Effector memory CD8-positive, alpha-beta T cell (primary cell): ENCODE measurements at regions not wholly inside any gene's neighbourhood (a gene's known extent, or its start where the extent isn't known, plus 50 kb on each side); places are given as distances from the start of the nearest gene placed in this dataset.

Experiments
- ATAC-seq: fragments of 150-1000 bp; cut with Tn5 transposase; replicated peaks from 2 replicates; pipeline ENCODE4 v1.10.0; 2021; ENCODE audit warnings: mild to moderate bottlenecking, moderate library complexity
- DNase-seq, 3 experiments: peaks; one replicate each; pipeline ENCODE4 v3.0.0; 2021
- H3K27ac Mint-ChIP-seq, 2 donors: one replicate each; pipeline ENCODE4 v1.8.0; 2022; ENCODE audit warnings: mild to moderate bottlenecking in 2 of 2, mixed read lengths in 2 of 2, moderate library complexity in 2 of 2
- H3K27me3 Mint-ChIP-seq, 2 donors: one replicate each; pipeline ENCODE4 v1.8.0; 2022; ENCODE audit warnings: mixed read lengths in 2 of 2
- H3K36me3 Mint-ChIP-seq: one replicate; pipeline ENCODE4 v1.8.0; 2022; ENCODE audit warnings: mild to moderate bottlenecking, moderate library complexity, mixed read lengths; ENCODE audit not compliant: insufficient read depth
- H3K4me1 Mint-ChIP-seq, 2 donors: one replicate each; pipeline ENCODE4 v1.8.0; 2022; ENCODE audit warnings: low read depth in 2 of 2, mixed read lengths in 2 of 2
- H3K4me3 Mint-ChIP-seq, 2 donors: one replicate each; pipeline ENCODE4 v1.8.0; 2022; ENCODE audit warnings: mild to moderate bottlenecking in 2 of 2, mixed read lengths in 2 of 2, moderate library complexity in 2 of 2
- H3K9me3 Mint-ChIP-seq, 2 donors: one replicate each; pipeline ENCODE4 v1.8.0; 2022; ENCODE audit warnings: mixed read lengths in 2 of 2

GRCh38 chr4:101501421-101501820 is 154.1 kb upstream of the PPP3CA start:
- H3K9me3 Mint-ChIP-seq: no peaks in the 10 kb centered on the region
- no peaks in the 10 kb centered on the region for H3K27me3 Mint-ChIP-seq
- no peaks in the 10 kb centered on the region for H3K4me1 Mint-ChIP-seq
- no peaks in the 10 kb centered on the region for H3K36me3 Mint-ChIP-seq
- H3K4me3 Mint-ChIP-seq: no peak overlapping the region
- ATAC-seq: no peak
- DNase-seq: no peak
- H3K27ac Mint-ChIP-seq: no peak overlapping the region

DNA sequence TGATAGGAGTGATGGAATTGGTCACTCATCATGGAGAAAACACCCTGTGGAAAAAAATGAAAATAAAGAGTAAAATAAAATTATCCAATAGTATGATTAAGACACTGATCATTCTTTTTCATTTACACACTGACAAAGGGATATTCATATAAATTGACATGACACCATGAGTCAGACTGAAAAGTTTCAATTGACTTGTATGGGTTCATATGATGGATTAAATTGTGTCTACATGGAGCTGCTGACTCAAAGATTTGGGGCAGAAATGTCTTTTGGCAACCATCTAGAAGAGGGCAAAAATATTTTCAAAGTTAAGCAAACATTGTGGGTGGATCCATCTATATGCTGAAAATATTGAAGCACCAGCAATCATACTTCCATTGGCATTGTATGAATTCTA is 153.4 kb upstream of the PPP3CA start:
- no peaks in the 10 kb centered on the region for H3K9me3 Mint-ChIP-seq
- no peaks in the 10 kb centered on the region for H3K36me3 Mint-ChIP-seq
- H3K27ac Mint-ChIP-seq: no peak overlapping the region
- no peak overlapping the region for H3K4me3 Mint-ChIP-seq
- no peaks in the 10 kb centered on the region for H3K4me1 Mint-ChIP-seq
- H3K27me3 Mint-ChIP-seq: no peaks in the 10 kb centered on the region
- DNase-seq (no peak), ATAC-seq (no peak)

DNA sequence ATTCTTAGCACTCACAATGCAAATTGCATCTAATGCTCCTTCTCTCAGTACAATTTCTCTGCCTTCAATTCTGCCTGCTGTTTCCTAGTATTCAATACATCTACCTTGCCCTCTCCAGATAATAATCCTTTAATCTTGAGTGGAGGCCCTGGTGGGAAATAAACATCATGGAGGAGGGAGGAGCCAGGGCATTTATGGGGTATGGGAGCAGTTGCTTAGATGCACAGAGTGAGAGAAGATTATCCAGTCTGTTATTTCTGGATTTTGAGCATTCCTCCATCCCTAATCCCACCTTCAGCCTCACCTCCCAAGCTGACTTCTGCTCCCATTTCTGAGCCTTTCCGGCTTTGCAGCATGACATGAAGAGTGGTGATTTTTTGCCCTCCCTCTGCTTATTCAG is 127.9 kb upstream of the PPP3CA start:
- DNase-seq: no peak
- no peak for ATAC-seq
- H3K36me3 Mint-ChIP-seq: no peaks in the 10 kb centered on the region
- H3K27ac Mint-ChIP-seq: no peak overlapping the region
- no peaks in the 10 kb centered on the region for H3K27me3 Mint-ChIP-seq
- no peak overlapping the region for H3K4me3 Mint-ChIP-seq
- no peaks in the 10 kb centered on the region for H3K9me3 Mint-ChIP-seq
- no peaks in the 10 kb centered on the region for H3K4me1 Mint-ChIP-seq

GRCh38 chr4:101471201-101471600 is 123.9 kb upstream of the PPP3CA start:
- peaks cover 10% of the 10 kb centered on the region in 2 donors for H3K27me3 Mint-ChIP-seq
- DNase-seq (no peak), ATAC-seq (no peak)
- no peak overlapping the region for H3K27ac Mint-ChIP-seq
- no peak overlapping the region for H3K4me3 Mint-ChIP-seq
- H3K36me3 Mint-ChIP-seq: no peaks in the 10 kb centered on the region
- no peaks in the 10 kb centered on the region for H3K9me3 Mint-ChIP-seq
- H3K4me1 Mint-ChIP-seq: no peaks in the 10 kb centered on the region

GRCh38 chr4:101464596-101464995 is 117.3 kb upstream of the PPP3CA start:
- no peak overlapping the region for H3K27ac Mint-ChIP-seq
- H3K9me3 Mint-ChIP-seq: no peaks in the 10 kb centered on the region
- DNase-seq: no peak
- no peak overlapping the region for H3K4me3 Mint-ChIP-seq
- ATAC-seq: no peak
- no peaks in the 10 kb centered on the region for H3K36me3 Mint-ChIP-seq
- H3K27me3 Mint-ChIP-seq: peaks cover 10 to 16% of the 10 kb centered on the region in 2 donors
- no peaks in the 10 kb centered on the region for H3K4me1 Mint-ChIP-seq

DNA sequence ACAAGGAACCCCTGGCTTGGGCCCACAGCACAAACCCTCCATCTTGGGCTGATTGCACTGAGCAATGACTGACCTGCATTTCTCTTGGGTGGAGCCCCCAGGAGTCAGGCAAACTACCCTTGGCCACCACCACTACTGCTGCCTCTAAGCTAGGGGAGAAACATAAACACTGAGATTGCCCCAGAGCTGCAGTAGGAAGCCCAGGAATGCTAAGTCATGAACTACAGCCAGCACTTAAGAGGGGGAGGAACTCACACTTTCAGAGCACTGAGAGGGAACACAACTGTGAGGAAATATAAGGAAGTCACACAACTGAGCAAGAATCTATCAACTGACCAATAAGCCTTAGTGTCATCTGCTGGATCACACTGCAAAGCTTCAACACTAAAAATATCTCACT is 111.6 kb upstream of the PPP3CA start:
- H3K27ac Mint-ChIP-seq: no peak overlapping the region
- H3K27me3 Mint-ChIP-seq: peaks cover 16 to 17% of the 10 kb centered on the region in 2 donors
- no peaks in the 10 kb centered on the region for H3K36me3 Mint-ChIP-seq
- DNase-seq (no peak), ATAC-seq (no peak)
- H3K9me3 Mint-ChIP-seq: no peaks in the 10 kb centered on the region
- H3K4me1 Mint-ChIP-seq: no peaks in the 10 kb centered on the region
- H3K4me3 Mint-ChIP-seq: no peak overlapping the region

- no peak for ATAC-seq
- DNase-seq: no peak
- Mint-ChIP-seq H3K36me3 (no peaks in the 10 kb centered on the region), H3K27me3 (peaks cover 16 to 17% of the 10 kb centered on the region in 2 donors), H3K27ac (no peak overlapping the region), H3K4me1 (no peaks in the 10 kb centered on the region), H3K4me3 (no peak overlapping the region), H3K9me3 (no peaks in the 10 kb centered on the region)
Observed at GRCh38 chr4:101458473-101458872, 111.1 kb upstream of the PPP3CA start.

GRCh38 chr4:101451086-101451485 is 103.8 kb upstream of the PPP3CA start:
- no peak overlapping the region for H3K4me3 Mint-ChIP-seq
- no peaks in the 10 kb centered on the region for H3K36me3 Mint-ChIP-seq
- no peak overlapping the region for H3K27ac Mint-ChIP-seq
- peaks cover 0 to 3% of the 10 kb centered on the region in 2 donors for H3K4me1 Mint-ChIP-seq
- DNase-seq (no peak), ATAC-seq (no peak)
- H3K27me3 Mint-ChIP-seq: peaks cover 0 to 11% of the 10 kb centered on the region in 2 donors
- no peaks in the 10 kb centered on the region for H3K9me3 Mint-ChIP-seq

DNA sequence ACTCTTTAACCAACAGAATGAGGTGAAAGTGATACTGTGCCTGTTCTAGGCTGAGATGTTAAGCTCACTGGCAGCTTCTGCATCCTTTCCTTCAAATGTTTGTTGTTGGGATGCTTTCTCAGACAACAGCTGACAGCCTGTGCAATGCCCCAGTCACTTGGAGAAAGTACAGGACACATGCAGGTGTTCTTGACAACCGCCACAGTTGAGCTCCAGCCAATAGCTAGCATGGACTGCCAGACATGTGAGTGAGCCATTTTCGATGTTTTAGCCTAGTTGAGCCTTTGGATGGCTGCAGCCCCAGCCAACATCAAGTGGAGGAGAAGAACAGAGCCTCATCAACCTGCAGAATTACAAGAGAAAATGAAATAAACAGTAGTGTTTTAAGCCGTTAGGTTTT is 94.1 kb upstream of the PPP3CA start:
- DNase-seq: no peak
- Mint-ChIP-seq H3K27ac (no peak overlapping the region), H3K27me3 (no peaks in the 10 kb centered on the region), H3K36me3 (peaks cover 2% of the 10 kb centered on the region), H3K4me1 (no peaks in the 10 kb centered on the region), H3K4me3 (no peak overlapping the region), H3K9me3 (no peaks in the 10 kb centered on the region)
- no peak for ATAC-seq

GRCh38 chr4:101439926-101440325 is 92.6 kb upstream of the PPP3CA start:
- H3K4me3 Mint-ChIP-seq: no peak overlapping the region
- no peaks in the 10 kb centered on the region for H3K4me1 Mint-ChIP-seq
- no peak for DNase-seq
- no peaks in the 10 kb centered on the region for H3K9me3 Mint-ChIP-seq
- no peaks in the 10 kb centered on the region for H3K27me3 Mint-ChIP-seq
- H3K36me3 Mint-ChIP-seq: peaks cover 2% of the 10 kb centered on the region
- H3K27ac Mint-ChIP-seq: no peak overlapping the region
- ATAC-seq: no peak

DNA sequence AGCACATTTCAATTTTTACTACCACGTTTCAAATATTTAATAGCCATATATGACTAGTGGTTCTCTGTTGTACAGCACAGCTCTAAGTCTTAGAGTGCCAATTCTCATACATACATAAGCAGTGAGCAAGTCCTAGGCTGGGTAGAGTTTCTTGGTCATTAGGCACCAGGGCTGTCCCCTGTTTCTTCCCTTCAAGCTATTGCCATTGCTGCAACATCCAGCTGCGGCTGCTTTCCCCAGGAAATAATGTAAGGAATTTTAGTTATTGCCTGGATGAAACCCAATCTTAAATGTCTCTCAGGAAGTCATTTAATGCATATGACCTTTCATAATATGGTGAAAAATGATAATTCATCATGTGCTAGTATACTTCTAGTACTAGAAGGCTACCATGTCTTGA is 74.1 kb upstream of the PPP3CA start:
- no peak for DNase-seq
- Mint-ChIP-seq H3K36me3 (no peaks in the 10 kb centered on the region), H3K4me1 (peaks cover 26 to 31% of the 10 kb centered on the region in 2 donors), H3K9me3 (no peaks in the 10 kb centered on the region), H3K27me3 (no peaks in the 10 kb centered on the region), H3K27ac (no peak overlapping the region), H3K4me3 (no peak overlapping the region)
- no peak for ATAC-seq

GRCh38 chr4:101420661-101421060 is 73.3 kb upstream of the PPP3CA start:
- DNase-seq: no peak
- H3K27ac Mint-ChIP-seq: no peak overlapping the region

DNA sequence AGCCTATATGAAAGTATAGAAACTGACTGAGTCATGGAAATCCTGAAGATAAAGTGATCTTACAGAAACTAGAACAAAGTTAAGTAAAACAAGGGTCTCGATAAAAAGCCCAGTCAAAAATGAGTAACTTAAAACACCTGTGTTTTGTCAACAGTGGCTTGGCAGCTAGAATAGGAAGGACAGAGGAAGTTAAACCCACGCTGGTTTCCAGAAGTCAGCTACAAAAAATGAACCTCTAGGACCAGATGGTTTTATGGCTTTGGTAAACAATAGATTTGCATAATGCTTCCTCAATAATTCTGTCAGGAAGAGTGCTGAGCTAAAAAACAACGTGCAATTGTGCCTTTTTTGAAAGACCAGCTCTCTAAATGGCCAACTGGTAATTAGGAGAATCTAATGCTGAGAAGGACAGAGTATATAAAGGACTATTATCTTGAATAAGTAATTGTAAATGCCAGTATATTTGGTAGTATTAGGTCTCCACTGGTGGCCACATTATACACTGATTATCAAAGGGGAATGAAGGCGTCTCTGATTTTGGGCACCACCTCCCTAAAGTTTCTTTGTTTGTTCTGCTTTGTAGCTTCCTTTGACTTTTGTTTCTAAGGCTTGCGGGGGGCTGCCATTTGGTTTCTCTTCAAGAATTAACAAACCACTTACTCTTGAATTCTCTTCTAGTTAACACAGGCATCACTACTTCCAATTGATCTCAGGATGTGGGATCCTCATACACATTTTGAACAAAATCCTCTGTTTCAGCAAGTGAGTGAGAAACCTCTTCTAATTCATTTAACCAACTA is 72.2 kb upstream of the PPP3CA start:
- Mint-ChIP-seq H3K4me3 (peak overlapping the region in 1 of 2 donors; percentile 29), H3K4me1 (peaks cover 36 to 44% of the 10 kb centered on the region in 2 donors), H3K27me3 (no peaks in the 10 kb centered on the region), H3K27ac (no peak overlapping the region), H3K9me3 (no peaks in the 10 kb centered on the region), H3K36me3 (no peaks in the 10 kb centered on the region)
- no peak for ATAC-seq
- no peak for DNase-seq

More at GRCh38 chr4:101420661-101421060, 73.3 kb upstream of the PPP3CA start:
- Mint-ChIP-seq H3K27me3 (no peaks in the 10 kb centered on the region), H3K4me3 (no peak overlapping the region), H3K9me3 (no peaks in the 10 kb centered on the region), H3K4me1 (peaks cover 26 to 37% of the 10 kb centered on the region in 2 donors), H3K36me3 (no peaks in the 10 kb centered on the region)
- ATAC-seq: no peak

DNA sequence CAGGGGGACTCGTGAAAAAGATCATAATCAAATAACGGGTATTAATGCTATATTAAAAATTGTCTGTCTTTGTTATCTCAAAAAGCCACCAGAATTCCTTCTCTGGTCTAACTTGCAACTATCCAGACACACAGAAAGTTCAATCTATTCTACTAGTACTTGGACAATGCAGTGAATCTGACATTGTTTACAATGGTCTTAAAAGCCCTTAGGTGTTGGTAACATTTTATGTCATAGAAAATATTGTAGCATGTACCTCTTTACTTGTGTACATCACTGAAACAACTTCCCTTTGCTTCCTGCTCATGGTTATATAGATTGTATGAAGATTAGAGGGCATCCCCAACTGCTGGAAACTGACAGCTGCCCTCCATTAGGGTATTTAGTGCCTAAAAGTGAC is 71.1 kb upstream of the PPP3CA start:
- DNase-seq (no peak), ATAC-seq (peak; percentile 57)
- Mint-ChIP-seq H3K36me3 (no peaks in the 10 kb centered on the region), H3K9me3 (no peaks in the 10 kb centered on the region), H3K4me1 (peaks cover 40 to 46% of the 10 kb centered on the region in 2 donors), H3K27me3 (no peaks in the 10 kb centered on the region), H3K27ac (no peak overlapping the region), H3K4me3 (peak overlapping the region; percentile 66 to 74)
